HG03025 (cell line): ENCODE measurements at regions not wholly inside any gene's neighbourhood (a gene's known extent, or its start where the extent isn't known, plus 50 kb on each side); places are given as distances from the start of the nearest gene placed in this dataset.
"Not testable (repeated sequence)": the region's sequence is repeated elsewhere in the genome, so short reads cannot be mapped to it uniquely, and the experiment has no call there.

Experiments used
- ATAC-seq: cut with Tn5 transposase; IDR thresholded peaks from one replicate; pipeline ENCODE4 v1.9.1; 2021; ENCODE audit warnings: mild to moderate bottlenecking, moderate library complexity; ENCODE audit not compliant: unreplicated experiment, low FRiP score

DNA sequence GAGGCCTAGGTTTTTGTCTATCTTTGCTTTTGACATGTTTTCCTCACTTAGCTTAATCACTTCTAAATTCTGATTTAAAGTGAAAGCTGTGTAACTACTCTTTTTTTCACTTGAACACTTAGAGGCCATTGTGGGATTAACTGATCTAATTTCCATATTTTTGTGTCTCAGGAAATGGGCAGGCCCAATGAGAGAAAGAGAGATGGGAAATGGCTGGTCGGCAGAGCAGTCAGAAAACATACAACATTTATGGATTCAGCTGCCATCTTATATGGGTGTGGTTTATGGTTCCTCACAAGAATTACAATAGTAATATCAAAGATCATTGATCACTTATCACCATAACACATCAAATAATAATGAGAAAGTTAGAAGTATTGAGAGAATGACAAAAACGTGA lies 320.8 kb downstream of the PTPRC start:
- no peak for ATAC-seq

DNA sequence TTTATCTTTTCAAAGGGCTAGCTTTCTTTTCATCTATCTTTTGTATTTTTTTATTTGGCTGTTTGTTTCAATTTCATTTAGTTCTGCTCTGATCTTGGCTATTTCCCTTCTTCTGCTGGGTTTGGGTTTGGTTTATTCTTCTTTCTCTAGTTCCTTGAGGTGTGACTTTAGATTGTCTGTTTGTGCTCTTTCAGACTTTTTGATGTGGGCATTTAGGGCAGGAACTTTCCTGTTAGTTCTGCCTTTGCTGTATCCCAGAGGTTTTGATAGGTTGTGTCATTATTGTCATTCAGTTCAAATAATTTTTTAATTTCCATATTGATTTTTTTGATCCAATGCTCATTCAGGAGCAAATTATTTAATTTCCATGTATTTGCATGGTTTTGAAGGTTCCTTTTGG lies 325.0 kb downstream of the PTPRC start:
- ATAC-seq: not testable (repeated sequence)

DNA sequence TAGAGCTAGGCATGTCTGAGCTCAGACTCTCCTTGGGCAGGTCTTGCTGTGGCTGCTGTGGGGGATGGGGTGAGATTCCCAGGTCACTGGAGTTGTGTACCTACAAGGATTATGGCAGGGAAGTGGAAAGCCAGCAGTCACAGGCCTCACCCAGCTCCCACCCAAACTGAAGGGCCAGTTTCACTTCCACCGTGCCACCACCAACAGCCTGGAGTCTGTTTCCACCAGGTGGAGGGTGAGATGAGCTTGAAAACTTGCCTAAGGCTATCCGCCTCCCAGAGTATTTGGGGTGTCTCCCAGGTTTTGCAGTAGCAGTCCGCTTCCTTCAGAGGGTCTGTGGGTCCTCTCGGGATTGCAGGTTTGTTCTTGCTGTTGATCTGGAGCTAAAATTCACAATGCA lies 327.7 kb downstream of the PTPRC start:
- ATAC-seq: no peak

DNA sequence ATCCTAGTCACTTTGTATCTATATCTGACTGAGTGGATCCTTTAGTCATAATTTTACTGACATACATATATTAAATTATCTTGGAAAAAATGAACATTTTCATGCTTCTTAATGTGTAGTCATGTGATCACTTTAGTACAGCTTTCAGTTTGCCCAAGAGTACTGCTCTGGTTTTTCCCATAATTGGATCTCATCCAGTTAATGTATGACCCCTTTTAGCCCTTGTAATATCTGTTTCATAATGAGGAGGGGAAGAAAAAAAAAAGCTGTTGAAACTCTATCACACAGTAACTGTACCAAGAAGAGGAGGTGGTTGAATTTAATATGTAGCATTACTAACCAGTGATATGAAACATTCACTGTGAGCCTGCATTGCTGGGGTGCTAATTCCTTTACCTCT lies 328.7 kb downstream of the PTPRC start:
- no peak for ATAC-seq

DNA sequence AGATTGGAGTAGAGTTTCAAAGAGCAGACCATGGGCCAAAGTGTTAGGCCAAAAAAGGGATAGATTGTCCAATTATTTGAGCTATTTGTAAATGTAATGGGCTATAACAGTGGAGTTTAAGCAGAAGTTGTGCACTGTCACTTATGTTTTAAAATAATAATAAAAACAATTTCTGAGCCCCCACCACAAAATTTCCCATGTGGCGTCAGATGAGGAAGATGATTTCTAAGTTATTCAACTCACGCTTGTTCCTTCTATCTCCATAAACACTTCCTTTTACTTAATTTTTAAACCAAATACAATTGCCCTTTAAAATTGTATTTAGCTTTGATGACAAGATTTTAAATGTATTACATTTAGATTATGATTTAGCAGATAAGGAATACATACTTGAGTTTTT lies 330.0 kb downstream of the PTPRC start:
- no peak for ATAC-seq

DNA sequence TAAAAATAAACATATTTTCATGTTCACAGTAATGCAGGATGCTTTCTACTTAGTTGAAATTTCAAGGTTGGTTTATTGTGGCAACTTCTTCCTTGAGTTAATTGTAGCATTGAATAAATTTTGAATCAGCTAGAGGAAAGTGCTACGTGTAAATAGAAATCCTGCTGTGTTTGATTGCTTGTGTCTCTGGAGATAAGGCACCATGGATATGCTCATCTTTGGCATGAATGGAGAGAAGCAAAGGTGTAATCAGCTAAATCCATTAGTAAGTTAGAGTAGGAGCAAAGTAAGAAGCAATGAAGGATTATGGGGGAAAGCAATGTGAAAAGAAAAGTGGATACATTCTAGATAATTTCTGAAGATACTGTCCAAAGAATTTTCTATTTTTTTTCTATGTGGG lies 331.1 kb downstream of the PTPRC start:
- ATAC-seq: no peak

DNA sequence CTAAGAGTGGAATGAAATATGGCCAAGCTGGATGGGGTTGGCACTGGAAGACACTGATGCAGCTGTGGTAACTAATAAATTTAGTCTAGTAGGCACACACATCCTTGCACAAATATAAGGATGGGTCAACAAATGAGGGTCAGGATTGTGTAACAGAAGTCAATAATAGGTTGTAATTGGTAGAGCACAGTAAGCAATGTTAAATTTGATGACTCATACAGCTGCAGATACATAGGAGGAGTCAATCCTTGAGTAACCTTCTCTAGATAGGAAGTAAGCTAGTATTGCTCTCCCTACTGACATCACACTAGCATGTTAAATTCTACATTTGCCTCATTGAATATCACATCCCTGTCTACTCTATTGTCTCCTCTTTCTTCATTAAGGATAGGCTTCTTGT lies 332.1 kb downstream of the PTPRC start:
- no peak for ATAC-seq

DNA sequence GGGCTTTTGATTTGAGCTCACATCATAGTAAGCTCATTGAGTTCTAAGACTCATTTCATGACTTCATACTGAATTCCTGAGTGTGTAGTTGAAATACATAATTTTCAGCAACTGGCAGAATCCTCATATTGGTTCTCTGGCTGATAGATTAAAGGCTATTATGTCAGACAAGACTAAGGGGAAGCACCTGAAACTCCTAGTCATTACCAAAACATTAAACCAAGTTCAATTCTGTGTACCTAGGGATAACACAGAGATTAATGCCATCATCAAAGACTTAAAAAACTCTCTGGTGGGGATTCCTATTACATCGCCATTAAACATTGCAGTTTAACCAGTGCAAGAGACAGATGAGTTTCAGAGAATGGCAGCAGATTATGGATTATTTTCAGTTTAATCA lies 339.1 kb downstream of the PTPRC start:
- ATAC-seq: no peak

DNA sequence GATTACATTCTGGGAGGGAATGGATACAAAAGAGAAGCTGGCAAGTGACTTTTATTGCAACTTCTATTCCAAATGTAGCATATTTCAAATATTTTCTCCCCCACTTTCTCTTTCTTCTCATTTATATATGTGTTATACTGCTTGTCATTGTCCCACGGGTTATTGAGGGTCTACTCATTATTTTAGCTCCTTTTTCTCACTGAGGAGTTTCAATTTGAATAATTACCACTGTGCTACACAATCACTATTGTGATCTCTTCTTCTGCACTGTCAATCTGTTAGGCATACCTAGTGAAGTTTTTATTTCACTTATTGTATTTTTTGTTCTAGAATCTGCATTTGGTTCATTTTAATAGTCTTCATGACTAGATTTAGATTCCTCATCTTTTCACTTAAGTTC lies 339.7 kb downstream of the PTPRC start:
- no peak for ATAC-seq

DNA sequence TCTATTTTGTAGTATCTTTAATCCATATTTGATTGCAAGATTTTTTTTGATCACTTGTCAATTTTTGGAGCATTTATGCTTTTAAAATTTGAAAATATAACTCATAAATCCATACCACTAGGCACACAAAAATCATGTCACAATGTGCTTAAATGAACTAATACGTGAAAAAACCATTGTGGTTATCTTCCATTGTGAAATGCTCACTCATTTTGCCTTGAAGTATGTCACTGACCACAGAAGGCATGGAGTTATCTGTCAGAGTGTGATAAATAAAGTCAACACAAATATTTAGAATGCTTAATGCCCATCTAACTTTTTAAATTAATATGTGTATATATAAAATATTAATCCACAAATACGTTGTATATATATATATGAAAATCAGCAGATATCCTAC lies 347.2 kb downstream of the PTPRC start:
- ATAC-seq: no peak

DNA sequence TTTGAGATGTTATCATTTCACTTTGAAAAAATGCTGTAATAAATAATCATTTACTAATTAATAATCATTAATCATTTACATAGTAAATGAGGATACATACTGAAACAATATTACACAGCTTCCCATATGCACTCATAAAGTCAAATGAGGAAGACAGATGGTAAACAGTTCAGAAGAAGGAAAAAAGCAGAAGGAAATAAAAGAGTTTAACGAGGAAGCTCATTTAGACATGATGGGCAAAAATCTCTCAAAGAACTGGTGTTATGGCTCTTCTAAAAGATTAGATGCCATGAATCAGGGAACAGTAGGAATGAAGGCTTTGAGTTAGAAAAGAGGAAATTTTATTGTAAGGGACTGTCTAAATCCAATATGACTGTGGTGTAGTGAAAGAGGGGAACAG lies 347.6 kb downstream of the PTPRC start:
- no peak for ATAC-seq

DNA sequence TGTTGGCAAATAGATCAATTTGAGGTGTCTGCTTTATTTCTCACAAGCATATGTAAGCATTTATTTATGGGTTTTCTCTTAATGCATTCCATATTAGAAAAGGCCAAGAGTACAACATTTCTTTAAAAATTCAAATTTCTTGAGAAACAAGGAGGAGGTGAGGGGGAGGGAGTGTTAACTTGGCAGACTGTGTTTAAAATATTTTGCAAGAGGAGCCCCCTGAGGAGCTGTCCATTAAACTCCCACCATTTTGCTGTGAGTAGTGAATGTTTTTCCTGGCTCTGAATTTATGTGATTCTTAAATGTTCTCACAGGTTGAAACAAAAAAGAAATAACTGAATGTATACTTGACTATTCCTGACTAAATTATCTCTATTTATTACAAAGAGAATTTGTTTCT lies 363.8 kb downstream of the PTPRC start:
- ATAC-seq: no peak

DNA sequence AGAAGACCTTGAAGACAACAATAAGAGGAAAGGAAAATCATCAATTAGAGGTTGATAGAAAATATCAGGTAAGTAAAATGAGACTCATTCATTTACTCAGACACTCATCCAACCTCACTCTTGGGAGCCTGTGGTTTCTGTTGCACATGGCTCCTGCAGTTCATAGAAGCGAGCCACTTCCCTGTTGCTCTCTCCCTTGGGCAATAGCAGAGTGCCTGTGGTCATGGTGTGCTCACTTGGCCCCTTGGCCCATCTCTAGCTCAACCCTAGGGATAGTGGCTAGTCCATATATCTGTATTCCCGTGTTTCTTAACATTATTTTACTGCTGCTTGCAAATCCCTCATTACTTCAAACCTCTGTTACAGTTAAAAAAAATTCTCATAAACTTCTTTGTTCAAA lies 368.6 kb downstream of the PTPRC start:
- no peak for ATAC-seq

DNA sequence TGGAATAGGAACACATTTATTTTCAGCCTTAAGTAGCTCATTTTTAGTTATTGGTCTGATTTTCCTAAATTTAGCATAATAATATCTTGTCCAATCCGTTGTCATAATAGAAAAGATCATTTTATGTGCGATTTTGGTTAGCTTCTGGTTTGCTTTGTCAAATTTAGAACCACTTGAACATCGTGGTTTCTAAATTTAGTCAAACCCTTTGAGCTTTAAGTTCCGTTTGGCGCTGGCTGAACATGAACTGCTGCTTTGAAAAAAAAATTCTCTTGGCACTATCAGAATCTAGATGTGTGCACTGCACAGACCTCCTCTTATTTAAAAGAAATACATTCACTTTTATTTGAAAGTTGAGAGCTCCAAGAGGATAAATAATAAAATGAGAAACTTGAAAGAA lies 370.6 kb downstream of the PTPRC start:
- ATAC-seq: no peak

DNA sequence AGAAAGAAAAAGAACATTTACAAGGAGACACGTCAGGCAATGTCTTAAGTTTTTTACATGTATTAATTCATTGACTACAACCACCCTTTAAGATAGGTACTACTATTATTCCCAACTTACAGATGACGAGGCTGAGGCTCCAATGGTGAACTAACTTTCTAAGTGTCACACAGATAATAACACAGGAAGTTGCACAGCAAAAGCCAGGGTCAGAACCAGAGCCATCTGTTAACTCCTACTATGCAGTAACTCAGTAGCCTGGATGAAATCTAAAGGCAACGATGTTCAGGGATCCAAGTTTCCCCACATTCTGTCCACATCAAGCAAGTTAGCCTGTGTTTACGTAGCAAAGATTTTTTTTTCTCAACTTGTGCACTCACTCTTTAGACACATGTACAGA lies 371.7 kb downstream of the PTPRC start:
- no peak for ATAC-seq

DNA sequence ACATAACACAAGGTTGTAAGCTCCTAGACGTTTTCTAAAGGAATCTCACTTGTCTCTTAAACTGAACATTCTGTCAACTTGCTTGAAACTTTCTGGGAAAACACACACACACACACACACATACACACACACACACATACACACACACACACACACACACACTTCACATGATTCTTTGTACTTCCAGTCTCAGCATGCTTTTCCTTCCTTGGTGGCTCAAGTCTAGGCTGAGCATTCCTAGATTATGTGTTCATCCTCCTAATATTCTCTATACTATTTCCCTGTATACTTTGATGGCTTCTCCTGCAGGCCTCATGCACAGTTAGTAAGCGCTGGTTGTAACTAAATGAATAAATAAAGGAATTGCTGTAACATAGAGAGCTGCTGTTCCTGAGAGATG lies 372.1 kb downstream of the PTPRC start:
- ATAC-seq: no peak

DNA sequence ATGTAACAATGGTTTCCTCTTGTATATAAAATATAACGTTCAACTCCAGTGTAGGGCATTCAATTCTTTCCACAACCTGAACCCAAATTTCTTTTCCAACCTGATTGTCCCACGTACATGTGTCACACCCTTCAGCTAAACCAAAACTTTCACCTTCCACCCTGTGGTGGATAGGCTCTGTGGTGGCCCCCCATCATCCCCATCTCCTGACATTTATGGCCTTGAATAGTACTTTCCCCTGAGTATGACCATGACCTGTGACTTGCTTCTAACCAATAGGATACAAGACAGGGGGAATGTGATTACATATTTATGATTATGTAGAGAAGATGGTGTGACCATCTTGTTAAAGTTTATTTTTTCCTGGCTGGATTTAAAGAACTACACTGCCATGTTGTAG lies 377.0 kb downstream of the PTPRC start:
- no peak for ATAC-seq

DNA sequence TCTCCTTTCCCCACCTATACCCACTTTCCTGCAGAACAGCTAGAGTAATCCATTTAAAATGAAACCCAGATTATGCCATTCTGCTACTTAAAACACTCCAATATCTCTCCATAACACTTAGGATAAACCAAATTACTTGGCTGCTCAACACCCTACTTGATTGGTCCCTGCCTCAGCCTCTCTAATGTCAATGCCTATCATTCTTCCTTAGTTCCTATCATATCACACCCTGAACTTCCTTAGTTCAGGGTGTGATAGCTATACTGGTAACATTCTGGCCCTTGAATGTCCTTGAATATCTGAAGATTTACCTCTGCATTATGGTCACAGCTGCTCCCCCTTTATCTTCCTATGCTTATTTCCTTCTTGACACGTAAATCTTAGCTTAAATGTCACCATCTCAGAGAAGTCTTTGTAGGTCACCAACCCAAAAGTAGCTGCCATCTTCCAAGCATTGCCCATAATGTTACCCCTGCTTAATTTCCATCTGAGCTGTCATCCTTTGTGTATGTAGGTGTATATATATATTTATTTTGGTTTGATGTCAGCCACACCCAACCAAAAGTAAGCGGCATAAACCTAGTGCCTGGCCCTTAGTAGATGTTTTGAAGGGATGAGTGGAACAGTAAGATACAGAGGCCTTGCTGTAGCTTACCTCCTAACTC lies 379.8 kb downstream of the PTPRC start:
- ATAC-seq: no peak

DNA sequence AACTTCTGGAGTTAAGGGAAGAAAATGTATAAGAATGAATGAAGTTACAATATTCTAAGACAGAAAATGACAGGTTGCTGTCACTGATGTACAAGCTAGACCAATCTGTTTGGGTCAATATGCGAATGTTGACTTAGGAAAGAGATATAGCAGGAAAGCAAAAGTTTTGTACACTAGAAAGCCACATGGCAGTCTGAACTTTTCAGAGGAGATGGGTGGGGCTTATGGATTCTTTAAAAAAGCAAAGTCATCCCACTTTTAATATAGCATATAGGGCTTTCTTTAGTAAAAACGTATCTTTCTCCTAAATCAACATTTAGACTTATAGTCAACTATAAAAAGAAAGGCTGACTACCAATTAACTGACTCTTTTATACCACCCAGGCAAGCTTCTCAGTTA lies 381.2 kb downstream of the PTPRC start:
- no peak for ATAC-seq

DNA sequence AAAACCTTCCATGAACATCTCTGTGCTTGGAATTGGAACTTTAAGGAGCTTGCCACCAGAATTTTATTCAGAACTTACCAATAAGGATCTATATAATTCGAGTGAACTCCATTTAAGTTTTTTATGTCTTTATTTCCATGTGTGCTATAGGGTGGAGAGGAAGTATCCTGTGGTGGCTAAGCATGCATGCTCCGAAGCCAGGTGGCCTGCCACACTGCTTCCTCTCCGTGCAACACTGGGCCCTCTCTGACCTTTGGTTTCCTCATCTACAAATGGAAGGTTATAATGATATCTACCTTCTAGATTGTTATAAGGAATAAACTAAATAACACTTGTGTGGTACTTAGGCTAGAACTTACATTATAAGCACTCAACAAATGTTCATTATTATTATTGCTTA lies 382.1 kb downstream of the PTPRC start:
- ATAC-seq: no peak

DNA sequence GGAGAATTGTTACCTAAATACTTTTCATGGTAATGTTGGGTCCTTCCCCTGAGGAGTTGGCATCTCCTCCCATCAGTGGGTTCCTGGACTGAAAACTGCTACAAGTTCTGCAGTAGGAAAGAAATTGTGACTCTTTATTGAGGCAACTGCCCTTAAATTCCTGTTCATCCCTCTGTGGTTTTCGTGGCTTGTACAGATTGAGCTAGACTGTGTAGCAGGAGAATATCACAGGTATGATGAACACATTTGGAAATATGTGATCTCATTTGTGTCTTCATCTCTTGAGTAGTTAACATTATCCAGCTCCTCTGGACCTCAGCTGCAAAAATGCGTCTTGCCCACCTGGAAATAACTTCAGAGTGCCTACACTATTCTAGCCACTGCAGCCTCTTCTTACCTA lies 390.6 kb downstream of the PTPRC start:
- no peak for ATAC-seq

DNA sequence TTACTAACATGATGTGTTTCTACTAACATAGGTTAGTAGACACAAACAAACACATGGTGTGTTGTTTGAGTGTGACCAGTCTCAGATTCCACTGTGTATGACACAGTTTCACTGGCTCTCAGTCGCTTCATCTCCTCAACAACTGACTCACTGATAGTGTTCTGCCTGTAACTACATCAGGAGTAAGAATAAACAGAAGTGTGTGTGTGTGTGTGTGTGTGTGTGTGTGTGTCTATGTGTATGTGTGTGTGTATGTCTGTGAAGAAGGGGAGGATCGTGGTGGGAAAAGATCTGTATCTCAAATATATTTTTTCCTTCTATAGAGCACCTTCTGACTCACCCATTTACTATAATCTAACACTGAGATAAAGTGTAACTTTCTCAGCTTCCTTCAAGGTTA lies 391.0 kb downstream of the PTPRC start:
- no peak for ATAC-seq

DNA sequence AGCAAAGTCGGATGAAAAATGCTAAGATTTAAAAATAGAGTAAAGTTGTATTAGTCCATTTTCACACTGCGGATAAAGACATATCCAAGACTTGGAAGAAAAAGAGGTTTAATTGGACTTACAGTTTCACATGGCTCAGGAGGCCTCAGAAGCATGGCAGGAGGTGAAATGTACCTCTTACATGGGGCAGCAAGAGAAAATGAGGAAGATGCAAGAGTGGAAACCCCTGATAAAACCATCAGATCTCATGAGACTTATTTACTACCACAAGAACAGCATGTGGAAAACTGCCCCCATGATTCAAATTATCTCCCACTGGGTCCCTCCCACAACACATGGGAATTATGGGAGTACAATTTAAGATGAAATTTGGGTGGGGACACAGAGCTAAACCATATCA lies 391.7 kb downstream of the PTPRC start:
- not testable (repeated sequence) for ATAC-seq
